Skin of body (tissue), 1 donor: ENCODE measurements at regions not wholly inside any gene's neighbourhood (a gene's known extent, or its start where the extent isn't known, plus 50 kb on each side); places are given as distances from the start of the nearest gene placed in this dataset.

Source experiments
- DNase-seq: peaks from one replicate; lab custom pipeline; 2025; lab: John Stamatoyannopoulos, UW

DNA sequence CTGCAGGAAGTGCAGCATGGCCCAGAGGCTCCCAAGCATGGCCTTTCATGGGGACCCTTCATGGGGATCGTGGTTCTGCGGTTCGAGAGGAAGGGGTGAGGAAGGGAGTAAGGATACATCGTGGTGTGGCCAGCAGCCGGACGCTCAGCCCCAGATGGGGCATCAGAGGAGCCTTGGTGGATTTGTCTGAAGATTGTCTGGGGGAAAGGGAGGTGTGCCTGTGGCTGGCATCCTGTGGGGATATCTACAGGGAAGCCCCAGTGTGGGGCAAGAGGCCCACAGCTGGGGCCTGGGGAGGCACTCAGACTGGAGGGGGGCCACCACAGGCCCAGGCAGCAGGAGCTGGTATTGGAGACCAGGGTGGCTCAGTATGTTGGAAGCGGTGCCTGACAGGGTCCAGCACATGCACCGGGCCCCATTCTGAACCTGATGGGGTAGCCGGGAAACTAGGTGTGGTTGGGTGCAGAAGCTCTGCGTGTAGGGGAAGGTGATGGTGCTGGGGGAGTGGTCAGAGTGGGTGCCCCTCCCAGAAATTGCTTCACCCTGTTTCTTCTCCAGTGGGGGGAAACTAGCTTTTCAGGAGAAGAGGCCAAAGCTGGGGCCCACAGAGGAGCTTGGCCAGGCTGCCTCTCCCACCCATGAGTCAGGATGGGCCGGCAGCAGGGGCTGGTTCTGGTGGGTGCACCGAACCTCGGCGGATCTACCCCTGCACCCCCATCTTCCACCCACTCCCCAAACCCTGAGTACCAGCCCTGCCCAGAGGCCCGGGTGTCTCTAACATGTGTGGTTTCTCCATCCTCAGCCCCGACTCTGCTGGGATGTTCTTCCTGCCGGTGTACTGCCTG, 274.4 kb upstream of the HDAC4 start:
- no peak for DNase-seq

- DNase-seq = no peak
These were observed 273.5 kb upstream of the HDAC4 start for GRCh38 chr2:239674101-239674980.

DNA sequence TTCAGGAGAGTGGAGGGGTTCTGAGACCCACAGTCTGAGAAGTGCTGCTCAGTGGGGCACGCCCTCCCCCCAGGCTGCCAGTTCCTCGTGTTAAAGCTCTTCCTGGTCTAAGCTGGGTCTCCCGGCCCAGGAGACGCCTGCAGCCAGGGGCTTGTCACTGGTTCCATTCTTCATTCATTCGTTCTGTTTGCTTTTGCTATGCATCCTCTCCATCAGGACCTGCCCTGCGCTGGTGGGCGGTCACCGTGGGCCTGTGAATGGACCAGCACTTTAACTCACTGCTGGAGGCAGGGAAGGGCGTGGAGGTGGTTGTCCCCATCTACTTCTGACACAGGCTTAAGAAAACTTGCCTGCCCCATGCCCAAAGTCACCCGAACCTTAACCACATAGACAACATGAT, 272.8 kb upstream of the HDAC4 start:
- DNase-seq = no peak

GRCh38 chr2:239671916-239672849, 271.4 kb upstream of the HDAC4 start:
- DNase-seq = no peak

DNA sequence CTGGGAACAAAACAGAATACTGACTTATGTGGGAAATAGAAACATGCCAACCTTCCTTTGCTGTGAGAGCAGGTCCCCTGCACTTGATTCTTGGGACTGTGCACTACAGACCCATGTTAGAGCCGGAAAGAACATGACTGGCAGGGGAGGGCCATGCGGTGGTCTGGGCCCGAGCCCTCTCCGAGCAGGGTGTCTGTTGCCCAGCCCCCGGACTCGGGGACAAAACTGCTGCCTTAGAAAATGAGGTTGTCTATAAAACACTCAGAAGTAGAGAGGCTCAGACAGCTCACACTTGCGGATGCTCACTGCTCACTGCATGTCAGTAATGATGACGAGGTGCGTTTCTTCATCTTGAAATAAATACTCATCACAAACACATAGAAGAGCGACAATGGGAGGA, 270.7 kb upstream of the HDAC4 start:
- no peak for DNase-seq

- no peak for DNase-seq
These were observed 269.8 kb upstream of the HDAC4 start for GRCh38 chr2:239670463-239671120.

DNA sequence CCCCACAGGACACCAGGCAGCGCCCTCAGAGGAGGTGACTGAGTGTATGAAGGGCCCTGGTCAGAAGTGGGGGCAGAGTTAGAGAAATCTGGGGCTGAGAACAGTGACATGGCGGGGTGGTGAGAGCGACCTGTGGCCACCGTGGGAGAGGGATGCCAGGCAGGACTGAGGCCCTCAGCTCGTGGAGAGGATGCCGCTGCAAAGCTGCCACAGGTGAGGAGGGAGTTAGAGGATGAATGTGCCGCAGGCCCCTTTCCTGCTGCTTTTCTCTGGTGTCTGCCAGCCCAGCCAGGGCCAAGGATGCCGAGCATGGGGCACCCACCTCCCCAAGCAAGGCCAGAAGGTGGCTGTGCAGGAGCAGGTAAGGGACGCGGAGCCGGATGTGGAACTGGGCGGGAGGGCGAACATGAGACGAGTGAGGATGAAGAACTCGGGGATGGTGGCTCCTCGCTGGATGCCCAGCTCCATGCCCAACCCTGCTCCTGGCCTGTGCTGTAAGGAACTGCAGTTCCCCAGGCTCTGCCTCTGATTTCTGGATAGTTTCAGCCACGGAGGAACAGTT, 269.2 kb upstream of the HDAC4 start:
- DNase-seq = no peak

- DNase-seq = no peak
These were observed 268.5 kb upstream of the HDAC4 start for GRCh38 chr2:239669181-239669898.

- DNase-seq = no peak
These were observed 267.8 kb upstream of the HDAC4 start for GRCh38 chr2:239668651-239669050.

GRCh38 chr2:239668042-239668441, 267.2 kb upstream of the HDAC4 start:
- DNase-seq = no peak

- no peak for DNase-seq
These were observed 266.7 kb upstream of the HDAC4 start for GRCh38 chr2:239667431-239667985.

- no peak for DNase-seq
These were observed 266.1 kb upstream of the HDAC4 start for GRCh38 chr2:239666855-239667376.

GRCh38 chr2:239666053-239666854, 265.4 kb upstream of the HDAC4 start:
- DNase-seq = no peak

DNA sequence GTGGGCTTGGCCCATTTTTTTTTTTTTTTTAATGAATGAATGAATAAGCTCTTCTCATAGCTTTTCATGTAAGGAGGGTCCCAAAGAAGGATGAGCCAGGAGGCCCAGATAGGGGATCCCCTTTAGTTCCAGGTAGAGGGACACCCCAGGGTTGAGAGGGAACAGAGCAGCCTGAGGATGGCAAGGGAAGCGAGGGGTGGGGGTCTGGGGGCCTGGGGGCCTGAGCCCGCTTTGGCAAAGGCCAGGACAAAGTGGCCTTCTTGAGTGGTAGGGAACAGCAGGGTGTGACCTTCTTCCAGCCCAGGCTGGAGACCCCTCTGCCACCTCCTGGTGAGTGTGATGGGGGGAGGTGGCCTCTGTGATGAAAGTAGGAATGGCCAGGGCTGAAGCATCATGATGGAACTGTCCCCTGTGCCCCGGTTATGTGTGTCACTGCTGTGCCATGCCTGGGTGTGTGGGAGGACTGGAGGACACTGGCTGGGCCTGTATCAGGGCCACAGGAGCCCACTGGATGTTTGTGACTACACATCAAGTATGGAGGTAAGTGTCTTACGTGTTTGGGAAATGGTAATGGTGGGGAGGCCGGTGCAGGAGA, 263.5 kb upstream of the HDAC4 start:
- no peak for DNase-seq

DNA sequence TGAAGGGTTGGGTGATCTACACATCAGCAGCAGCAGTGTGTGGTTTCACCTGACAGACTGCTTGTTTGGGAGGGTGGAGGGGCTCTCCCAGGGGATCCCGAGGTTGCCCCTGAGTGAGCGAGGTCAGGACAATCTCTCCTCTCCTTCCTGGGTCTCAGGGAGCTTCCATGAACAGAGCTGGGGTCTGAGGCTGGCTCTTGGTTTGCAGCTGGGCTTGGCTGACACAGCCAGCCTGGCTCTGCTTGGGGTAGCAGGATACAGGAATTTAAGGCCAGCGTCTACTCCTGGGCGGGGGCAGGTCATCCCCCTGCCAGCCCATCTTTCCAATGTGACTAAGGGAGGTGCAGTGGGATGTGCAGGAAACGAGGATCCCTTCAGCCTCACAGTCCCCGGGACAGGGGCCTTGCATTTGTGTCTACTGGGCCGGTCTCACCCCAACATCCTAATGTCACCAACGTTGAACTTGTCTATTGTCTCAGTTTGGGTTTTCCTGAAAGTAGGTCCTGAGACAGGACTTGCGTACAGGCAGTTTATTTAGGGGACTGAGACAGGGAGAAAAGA, 262.6 kb upstream of the HDAC4 start:
- DNase-seq = no peak

DNA sequence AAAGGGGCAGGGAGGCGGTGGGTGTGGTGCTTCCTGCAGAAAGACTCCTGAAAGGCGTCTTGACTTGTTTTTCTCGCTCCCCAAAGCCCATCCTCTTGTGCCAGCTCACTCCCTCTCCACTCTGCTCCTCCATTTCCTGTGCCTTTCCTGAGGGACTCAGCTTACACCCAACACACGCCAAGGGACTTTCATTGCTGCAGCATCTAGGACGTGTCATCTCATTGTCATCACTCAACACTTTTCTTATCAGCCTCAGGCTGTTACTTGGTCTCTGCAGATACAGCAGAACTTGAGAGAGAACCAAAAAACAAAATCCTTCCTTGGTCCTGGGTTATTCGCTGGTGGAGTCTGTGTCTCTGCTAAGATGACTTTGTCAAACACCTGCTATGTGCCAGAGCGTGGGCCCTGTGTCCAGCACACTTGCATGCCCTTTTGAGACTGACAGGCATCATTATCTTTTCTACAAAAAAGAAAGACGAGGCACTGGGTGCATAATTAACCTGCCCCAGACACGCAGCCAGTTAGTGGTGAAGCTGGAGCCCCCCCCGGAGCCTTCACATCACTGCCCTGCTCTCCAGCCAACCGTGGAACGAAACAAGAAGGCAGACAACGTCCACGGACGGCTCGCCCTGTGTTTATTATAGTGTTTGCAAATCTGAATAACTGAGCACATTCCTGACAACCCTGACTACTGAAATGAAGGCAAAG, 261.7 kb upstream of the HDAC4 start:
- DNase-seq = no peak
